ENCODE measurements at regions not wholly inside any gene's neighbourhood (a gene's known extent, or its start where the extent isn't known, plus 50 kb on each side); places are given as distances from the start of the nearest gene placed in this dataset.

- Mint-ChIP-seq H3K27me3 (no peaks in the 10 kb centered on the region), H3K36me3 (ENCODE audit: low read depth) (no peaks in the 10 kb centered on the region), H3K4me3 (no peak overlapping the region), H3K27ac (no peak overlapping the region), H3K9me3 (no peaks in the 10 kb centered on the region), H3K4me1 (no peaks in the 10 kb centered on the region)
- ChIA-PET POLR2A (no interaction called here), CTCF (no interaction called here)
- no peak for DNase-seq
Observed at GRCh38 chr2:138193416-138194213, 229.3 kb downstream of the HNMT start.

GRCh38 chr2:138201286-138201685 is 237.0 kb downstream of the HNMT start:
- Mint-ChIP-seq H3K9me3 (peaks cover 5% of the 10 kb centered on the region), H3K4me1 (no peaks in the 10 kb centered on the region), H3K4me3 (no peak overlapping the region), H3K27me3 (no peaks in the 10 kb centered on the region), H3K27ac (no peak overlapping the region), H3K36me3 (ENCODE audit: low read depth) (no peaks in the 10 kb centered on the region)
- no peak for DNase-seq
- POLR2A ChIA-PET: no interaction called here
- CTCF ChIA-PET: no interaction called here

GRCh38 chr2:138202762-138203161 is 238.5 kb downstream of the HNMT start:
- H3K36me3 Mint-ChIP-seq (ENCODE audit: low read depth): no peaks in the 10 kb centered on the region
- H3K4me3 Mint-ChIP-seq: no peak overlapping the region
- H3K27me3 Mint-ChIP-seq: no peaks in the 10 kb centered on the region
- CTCF ChIA-PET: no interaction called here
- H3K9me3 Mint-ChIP-seq: peaks cover 5% of the 10 kb centered on the region
- POLR2A ChIA-PET: no interaction called here
- H3K4me1 Mint-ChIP-seq: no peaks in the 10 kb centered on the region
- H3K27ac Mint-ChIP-seq: no peak overlapping the region
- DNase-seq: no peak

- Mint-ChIP-seq H3K36me3 (ENCODE audit: low read depth) (no peaks in the 10 kb centered on the region), H3K9me3 (peaks cover 5% of the 10 kb centered on the region), H3K4me3 (no peak overlapping the region), H3K27ac (no peak overlapping the region), H3K4me1 (no peaks in the 10 kb centered on the region), H3K27me3 (no peaks in the 10 kb centered on the region)
- ChIA-PET CTCF (no interaction called here), POLR2A (no interaction called here)
- DNase-seq: no peak
Observed at GRCh38 chr2:138205281-138205680, 241.0 kb downstream of the HNMT start.

GRCh38 chr2:138207074-138207930 is 243.0 kb downstream of the HNMT start:
- Mint-ChIP-seq H3K4me3 (no peak overlapping the region), H3K27ac (no peak overlapping the region), H3K27me3 (no peaks in the 10 kb centered on the region), H3K36me3 (ENCODE audit: low read depth) (no peaks in the 10 kb centered on the region), H3K4me1 (no peaks in the 10 kb centered on the region), H3K9me3 (peaks cover 5% of the 10 kb centered on the region)
- no peak for DNase-seq
- ChIA-PET POLR2A (no interaction called here), CTCF (no interaction called here)

DNA sequence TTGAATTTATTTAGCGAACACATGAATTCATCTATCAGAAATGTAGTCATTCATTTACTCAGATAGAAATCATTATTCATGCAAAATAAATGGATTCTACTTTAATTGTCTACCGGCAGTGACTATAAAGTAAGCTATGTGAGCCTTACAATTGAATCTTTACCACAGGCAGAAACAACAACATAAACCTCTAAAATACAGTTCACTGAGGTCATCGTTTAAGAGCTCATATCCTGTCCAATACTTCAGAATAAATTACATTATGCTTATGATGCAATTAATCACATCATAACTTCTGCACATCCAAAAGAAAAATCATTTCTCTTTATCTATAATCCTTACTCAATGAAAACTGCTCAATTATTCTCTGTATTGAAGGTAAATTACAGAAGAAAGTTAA is 244.7 kb downstream of the HNMT start:
- no peaks in the 10 kb centered on the region for H3K36me3 Mint-ChIP-seq (ENCODE audit: low read depth)
- no peak overlapping the region for H3K4me3 Mint-ChIP-seq
- H3K4me1 Mint-ChIP-seq: no peaks in the 10 kb centered on the region
- no peak for DNase-seq
- CTCF ChIA-PET: no interaction called here
- no peaks in the 10 kb centered on the region for H3K27me3 Mint-ChIP-seq
- peaks cover 5% of the 10 kb centered on the region for H3K9me3 Mint-ChIP-seq
- POLR2A ChIA-PET: no interaction called here
- H3K27ac Mint-ChIP-seq: no peak overlapping the region

DNA sequence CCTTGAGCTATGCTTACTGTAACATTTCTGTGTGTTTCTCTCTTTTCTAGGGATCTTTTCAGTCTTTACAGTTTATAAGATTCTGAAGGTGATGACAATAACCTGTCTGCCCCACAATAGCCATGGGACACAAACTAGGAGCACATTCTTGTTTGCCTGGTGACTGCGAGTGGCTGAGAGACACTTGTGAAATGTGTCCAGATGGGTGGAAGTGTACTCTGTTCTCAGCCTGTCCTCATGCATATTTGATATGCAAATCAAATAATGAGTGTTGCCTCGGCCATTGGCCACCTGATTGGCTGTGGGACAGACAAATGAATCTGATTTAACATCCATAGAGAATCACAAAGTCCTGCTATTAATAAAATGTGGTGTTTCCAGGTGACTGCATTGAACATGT is 246.2 kb downstream of the HNMT start:
- no peaks in the 10 kb centered on the region for H3K36me3 Mint-ChIP-seq (ENCODE audit: low read depth)
- CTCF ChIA-PET: no interaction called here
- H3K27me3 Mint-ChIP-seq: no peaks in the 10 kb centered on the region
- H3K9me3 Mint-ChIP-seq: peaks cover 5% of the 10 kb centered on the region
- H3K27ac Mint-ChIP-seq: no peak overlapping the region
- POLR2A ChIA-PET: no interaction called here
- H3K4me1 Mint-ChIP-seq: no peaks in the 10 kb centered on the region
- H3K4me3 Mint-ChIP-seq: no peak overlapping the region
- DNase-seq: no peak

GRCh38 chr2:138212434-138212833 is 248.2 kb downstream of the HNMT start:
- CTCF ChIA-PET: no interaction called here
- no peaks in the 10 kb centered on the region for H3K4me1 Mint-ChIP-seq
- peaks cover 2% of the 10 kb centered on the region for H3K9me3 Mint-ChIP-seq
- H3K36me3 Mint-ChIP-seq (ENCODE audit: low read depth): no peaks in the 10 kb centered on the region
- no peak overlapping the region for H3K27ac Mint-ChIP-seq
- H3K27me3 Mint-ChIP-seq: no peaks in the 10 kb centered on the region
- POLR2A ChIA-PET: no interaction called here
- H3K4me3 Mint-ChIP-seq: no peak overlapping the region
- no peak for DNase-seq

GRCh38 chr2:138213084-138213483 is 248.8 kb downstream of the HNMT start:
- POLR2A ChIA-PET: no interaction called here
- H3K36me3 Mint-ChIP-seq (ENCODE audit: low read depth): no peaks in the 10 kb centered on the region
- no peak overlapping the region for H3K27ac Mint-ChIP-seq
- H3K4me3 Mint-ChIP-seq: no peak overlapping the region
- no peaks in the 10 kb centered on the region for H3K27me3 Mint-ChIP-seq
- no peak for DNase-seq
- no peaks in the 10 kb centered on the region for H3K4me1 Mint-ChIP-seq
- H3K9me3 Mint-ChIP-seq: peaks cover 2% of the 10 kb centered on the region
- CTCF ChIA-PET: no interaction called here

- no peak overlapping the region for H3K27ac Mint-ChIP-seq
- ChIA-PET POLR2A (no interaction called here), CTCF (no interaction called here)
- H3K36me3 Mint-ChIP-seq (ENCODE audit: low read depth): no peaks in the 10 kb centered on the region
- no peaks in the 10 kb centered on the region for H3K4me1 Mint-ChIP-seq
- H3K9me3 Mint-ChIP-seq: peaks cover 2% of the 10 kb centered on the region
- no peak overlapping the region for H3K4me3 Mint-ChIP-seq
- no peaks in the 10 kb centered on the region for H3K27me3 Mint-ChIP-seq
- no peak for DNase-seq
Observed at GRCh38 chr2:138213624-138214023, 249.4 kb downstream of the HNMT start.

DNA sequence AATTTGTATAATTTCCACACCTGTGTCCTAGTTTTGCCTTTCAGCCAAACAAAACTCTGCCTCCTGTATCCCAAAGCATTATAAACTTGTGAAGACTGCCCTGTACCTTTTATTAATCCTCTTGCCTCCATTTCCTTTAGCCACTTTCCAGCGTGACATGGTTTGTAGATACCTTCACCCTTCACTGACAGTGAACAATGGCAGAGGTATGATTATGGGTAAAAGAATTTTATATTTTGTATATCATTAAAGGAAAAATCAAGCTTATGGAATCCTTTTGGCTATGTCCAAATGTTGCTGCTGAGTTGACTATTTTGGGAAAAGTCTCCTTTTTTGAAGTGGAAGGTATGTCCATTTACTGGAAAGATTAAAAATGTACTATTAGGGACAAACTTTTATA is 251.7 kb downstream of the HNMT start:
- CTCF ChIA-PET: no interaction called here
- no peak overlapping the region for H3K27ac Mint-ChIP-seq
- H3K9me3 Mint-ChIP-seq: peaks cover 2% of the 10 kb centered on the region
- POLR2A ChIA-PET: no interaction called here
- H3K27me3 Mint-ChIP-seq: no peaks in the 10 kb centered on the region
- no peak overlapping the region for H3K4me3 Mint-ChIP-seq
- no peak for DNase-seq
- no peaks in the 10 kb centered on the region for H3K4me1 Mint-ChIP-seq
- no peaks in the 10 kb centered on the region for H3K36me3 Mint-ChIP-seq (ENCODE audit: low read depth)

GRCh38 chr2:138217975-138218374 is 253.7 kb downstream of the HNMT start:
- Mint-ChIP-seq H3K27me3 (no peaks in the 10 kb centered on the region), H3K4me1 (no peaks in the 10 kb centered on the region), H3K36me3 (ENCODE audit: low read depth) (no peaks in the 10 kb centered on the region), H3K4me3 (no peak overlapping the region), H3K9me3 (no peaks in the 10 kb centered on the region), H3K27ac (no peak overlapping the region)
- ChIA-PET CTCF (interaction anchor here (0.6 kb wide), 1 partner anchor 184 kb away, joined by 5 read pairs; no protein-coding TSS in a partner anchor), POLR2A (no interaction called here)
- DNase-seq: no peak

DNA sequence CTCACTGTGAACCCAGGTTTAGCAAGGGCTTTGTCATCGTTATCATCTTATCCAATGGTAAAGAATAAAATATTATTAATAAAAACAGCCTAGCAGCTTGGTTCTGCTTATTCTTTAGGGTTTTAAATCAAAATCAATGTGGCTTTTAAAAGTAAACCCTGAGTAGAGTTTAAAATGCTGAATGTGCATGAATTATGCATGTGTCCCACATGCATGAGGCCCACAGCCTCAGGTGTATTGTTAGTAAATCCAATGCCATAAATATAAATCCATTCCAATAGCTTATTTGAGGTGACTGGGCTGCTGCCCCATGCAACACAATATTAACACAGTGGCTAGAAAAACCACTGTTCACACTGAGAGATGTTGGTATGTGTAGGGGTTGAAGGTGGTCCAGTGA is 254.1 kb downstream of the HNMT start:
- POLR2A ChIA-PET: no interaction called here

DNA sequence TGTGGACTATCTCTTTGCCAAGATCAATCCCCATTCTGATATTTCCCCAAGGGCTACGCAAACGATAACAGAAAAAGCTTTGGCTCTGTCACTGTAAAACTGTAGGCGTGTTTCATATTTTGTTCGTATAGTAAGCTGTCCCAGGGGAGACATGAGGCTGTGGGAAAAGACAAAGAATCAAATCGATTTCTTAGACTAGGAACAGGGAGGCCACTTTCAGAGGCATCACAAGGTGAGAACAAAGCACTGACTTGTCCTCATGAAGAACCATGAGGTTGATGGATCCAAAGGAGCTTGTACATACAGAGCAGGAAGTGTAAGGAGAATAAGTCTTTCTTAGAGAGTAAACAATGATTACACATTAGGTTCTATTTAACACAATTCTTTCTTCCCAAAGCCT is 255.7 kb downstream of the HNMT start:
- ChIA-PET POLR2A (no interaction called here), CTCF (no interaction called here)
- DNase-seq: no peak

More for the DNA sequence above, 254.1 kb downstream of the HNMT start:
- Mint-ChIP-seq H3K4me1 (no peaks in the 10 kb centered on the region), H3K9me3 (no peaks in the 10 kb centered on the region), H3K27me3 (no peaks in the 10 kb centered on the region), H3K36me3 (ENCODE audit: low read depth) (no peaks in the 10 kb centered on the region), H3K27ac (no peak overlapping the region), H3K4me3 (no peak overlapping the region)
- CTCF ChIA-PET: no interaction called here
- no peak for DNase-seq

More for the DNA sequence above, 255.7 kb downstream of the HNMT start:
- Mint-ChIP-seq H3K4me3 (no peak overlapping the region), H3K9me3 (no peaks in the 10 kb centered on the region), H3K36me3 (ENCODE audit: low read depth) (no peaks in the 10 kb centered on the region), H3K4me1 (no peaks in the 10 kb centered on the region), H3K27me3 (no peaks in the 10 kb centered on the region), H3K27ac (no peak overlapping the region)
